ENCODE measurements at regions not wholly inside any gene's neighbourhood (a gene's known extent, or its start where the extent isn't known, plus 50 kb on each side); places are given as distances from the start of the nearest gene placed in this dataset.
"Not testable (repeated sequence)": the region's sequence is repeated elsewhere in the genome, so short reads cannot be mapped to it uniquely, and the experiment has no call there.

- no peak for DNase-seq
These were observed 108.5 kb downstream of the KCNK1 start for GRCh38 chr1:233722212-233722979.

- DNase-seq = no peak
These were observed 109.5 kb downstream of the KCNK1 start for GRCh38 chr1:233723387-233723786.

- not testable (repeated sequence) for DNase-seq
These were observed 110.3 kb downstream of the KCNK1 start for GRCh38 chr1:233724131-233724631.

- DNase-seq = no peak
These were observed 111.5 kb downstream of the KCNK1 start for GRCh38 chr1:233725423-233725822.

GRCh38 chr1:233728721-233729120 is 114.8 kb downstream of the KCNK1 start:
- DNase-seq = no peak

GRCh38 chr1:233730380-233730779 is 116.5 kb downstream of the KCNK1 start:
- DNase-seq = no peak

- DNase-seq = no peak
These were observed 116.9 kb downstream of the KCNK1 start for GRCh38 chr1:233730809-233731208.

- no peak for DNase-seq
These were observed 118.3 kb downstream of the KCNK1 start for GRCh38 chr1:233732206-233732605.

GRCh38 chr1:233734456-233734855 is 120.5 kb downstream of the KCNK1 start:
- DNase-seq = no peak

- DNase-seq = no peak
These were observed 121.4 kb downstream of the KCNK1 start for GRCh38 chr1:233735331-233735730.

GRCh38 chr1:233735847-233736246 is 121.9 kb downstream of the KCNK1 start:
- no peak for DNase-seq

GRCh38 chr1:233737341-233737740 is 123.4 kb downstream of the KCNK1 start:
- DNase-seq = no peak

- no peak for DNase-seq
These were observed 124.5 kb downstream of the KCNK1 start for GRCh38 chr1:233738396-233738795.

GRCh38 chr1:233738850-233739249 is 124.9 kb downstream of the KCNK1 start:
- no peak for DNase-seq

GRCh38 chr1:233744779-233745513 is 131.0 kb downstream of the KCNK1 start:
- no peak for DNase-seq

GRCh38 chr1:233750139-233750538 is 136.2 kb downstream of the KCNK1 start:
- DNase-seq = no peak

GRCh38 chr1:233759665-233760064 is 144.8 kb upstream of the SLC35F3 start:
- no peak for DNase-seq

- DNase-seq = not testable (repeated sequence)
These were observed 140.2 kb upstream of the SLC35F3 start for GRCh38 chr1:233764304-233764703.

- DNase-seq = no peak
These were observed 126.9 kb upstream of the SLC35F3 start for GRCh38 chr1:233777566-233777965.

GRCh38 chr1:233780049-233780448 is 124.4 kb upstream of the SLC35F3 start:
- DNase-seq = no peak

GRCh38 chr1:233782937-233783586 is 121.4 kb upstream of the SLC35F3 start:
- DNase-seq = no peak

- DNase-seq = no peak
These were observed 116.9 kb upstream of the SLC35F3 start for GRCh38 chr1:233787599-233787998.

- no peak for DNase-seq
These were observed 115.8 kb upstream of the SLC35F3 start for GRCh38 chr1:233788687-233789086.

GRCh38 chr1:233790121-233790520 is 114.4 kb upstream of the SLC35F3 start:
- no peak for DNase-seq
